GM12878 (cell line): ENCODE measurements at regions not wholly inside any gene's neighbourhood (a gene's known extent, or its start where the extent isn't known, plus 50 kb on each side); places are given as distances from the start of the nearest gene placed in this dataset.

ENCODE experiments used
- ATAC-seq: fragments of 200-7000 bp; cut with Tn5 transposase; 3 replicates; pipeline ENCODE4 v1.9.1; 2020; ENCODE audit warnings: mild to moderate bottlenecking, moderate library complexity
- BruUV-seq: library from RNA; stranded (reverse); fragments of 400-500 nt; replicated peaks from 2 replicates; lab custom pipeline; 2021; lab: Mats Ljungman, UMichigan
- CTCF ChIA-PET: fragments of 300-600 bp; sonication (Branson Sonifier 250); formaldehyde crosslinking; extraction: SDS; loops from one replicate; lab custom pipeline; 2021; ENCODE audit warnings: inconsistent platforms; lab: Yijun Ruan, JAX
- POLR2A ChIA-PET: fragments of 350-600 bp; formaldehyde crosslinking; extraction: SDS; loops from one replicate; lab custom pipeline; 2021; ENCODE audit warnings: inconsistent platforms; lab: Charles Lee
- RAD21 ChIA-PET: fragments of 300-600 bp; sonication (Branson Sonifier 250); formaldehyde crosslinking; loops from one replicate; lab custom pipeline; 2023; ENCODE audit warnings: antibody characterized with exemption; ENCODE audit not compliant: unreplicated experiment; lab: Charles Lee
- SMC1A ChIA-PET: fragments of 300-600 bp; sonication (Branson Sonifier 250); formaldehyde crosslinking; loops from one replicate; lab custom pipeline; 2023; ENCODE audit not compliant: unreplicated experiment, uncharacterized antibody; lab: Charles Lee
- DNase-seq: peaks from one replicate; pipeline ENCODE4 v3.0.0-alpha.2; 2011; ENCODE audit warnings: low read depth, low spot score
- FAIRE-seq: peaks from 3 replicates; lab custom pipeline; 2011; peaks lifted over from hg19 to GRCh38; lab: Jason Lieb, UNC
- H2AFZ ChIP-seq: 2 replicates; pipeline ENCODE4 v1.6.0; 2011; ENCODE audit warnings: low read depth, low read length, control low read depth; ENCODE audit not compliant: control insufficient read depth
- H3K27ac ChIP-seq: 2 replicates; pipeline ENCODE4 v1.5.1; 2011; ENCODE audit warnings: control low read depth; ENCODE audit not compliant: control insufficient read depth, insufficient read depth
- H3K27me3 ChIP-seq, 2 experiments: replicated peaks in 1 of 2; 2 replicates each; pipeline versions ENCODE4 v1.6.0 to v1.6.1; 2011; ENCODE audit warnings: low read length in 1 of 2; ENCODE audit not compliant: control insufficient read depth in 2 of 2, insufficient read depth in 2 of 2
- H3K36me3 ChIP-seq, 2 experiments: 2 replicates each; pipeline ENCODE4 v1.5.1; 2011; ENCODE audit warnings: low read length in 1 of 2; ENCODE audit not compliant: control insufficient read depth in 2 of 2, insufficient read depth in 2 of 2
- H3K4me1 ChIP-seq: 2 replicates; pipeline ENCODE4 v1.6.1; 2011; ENCODE audit warnings: mild to moderate bottlenecking, low read length, moderate library complexity, mixed read lengths; ENCODE audit not compliant: control insufficient read depth, insufficient read depth
- H3K4me2 ChIP-seq: 2 replicates; pipeline ENCODE4 v1.6.0; 2011; ENCODE audit warnings: control low read depth; ENCODE audit not compliant: control insufficient read depth, insufficient read depth
- H3K4me3 ChIP-seq: fragments of 200-600 bp; sonication (generic); 2 replicates; pipeline ENCODE4 v1.5.1; 2016
- H3K79me2 ChIP-seq: 2 replicates; pipeline ENCODE4 v1.6.0; 2011; ENCODE audit warnings: low read length; ENCODE audit not compliant: control insufficient read depth, insufficient read depth
- H3K9ac ChIP-seq: 2 replicates; pipeline ENCODE4 v1.8.0; 2011; ENCODE audit warnings: low read length, control low read depth, mixed read lengths; ENCODE audit not compliant: control insufficient read depth, insufficient read depth
- H3K9me3 ChIP-seq: replicated peaks from 3 replicates; pipeline ENCODE4 v1.5.1; 2011; ENCODE audit warnings: mild to moderate bottlenecking, low read length; ENCODE audit not compliant: control insufficient read depth, insufficient read depth
- H4K20me1 ChIP-seq: 2 replicates; pipeline ENCODE4 v1.6.0; 2011; ENCODE audit not compliant: control insufficient read depth, insufficient read depth
- ATF2 ChIP-seq: IDR thresholded peaks from 2 replicates; pipeline ENCODE4 v1.6.1; 2012; ENCODE audit warnings: low read length, inconsistent platforms
- BCL11A ChIP-seq: IDR thresholded peaks from 2 replicates; pipeline ENCODE4 v1.6.1; 2011; ENCODE audit warnings: low read depth, low read length
- BHLHE40 ChIP-seq, 2 experiments: fragments of 450-650 bp in 1 of 2; IDR thresholded peaks; 2 replicates each; pipeline ENCODE4 v1.6.1; 2011 to 2017; ENCODE audit warnings: low read depth in 2 of 2, borderline replicate concordance in 1 of 2, improper control_type of control experiment in 1 of 2, low read length in 1 of 2, mild to moderate bottlenecking in 1 of 2
- CTCF ChIP-seq, 3 experiments: IDR thresholded peaks in 2 of 3; conservative IDR thresholded peaks in 1 of 3; 2 replicates each; pipeline ENCODE4 v1.5.1; 2011; ENCODE audit warnings: low read depth in 3 of 3, low read length in 3 of 3, mild to moderate bottlenecking in 3 of 3, control low read depth in 2 of 3, moderate library complexity in 2 of 3, inconsistent platforms in 1 of 3, mixed read lengths in 1 of 3; ENCODE audit not compliant: control insufficient read depth in 2 of 3, insufficient read depth in 1 of 3; ENCODE audit errors: extremely low read depth in 1 of 3
- EZH2 ChIP-seq: IDR thresholded peaks from 2 replicates; pipeline ENCODE4 v1.6.1; 2012; ENCODE audit warnings: low read depth, mild to moderate bottlenecking, control low read depth, inconsistent platforms, low read length, borderline replicate concordance; ENCODE audit not compliant: control insufficient read depth
- FOXK2 ChIP-seq: fragments of 450-650 bp; IDR thresholded peaks from 2 replicates; pipeline ENCODE4 v1.6.1; 2017; ENCODE audit warnings: mild to moderate bottlenecking, moderate library complexity
- GABPA ChIP-seq: IDR thresholded peaks from 2 replicates; pipeline ENCODE4 v1.6.1; 2014; ENCODE audit warnings: antibody characterized with exemption, low read depth, mild to moderate bottlenecking, inconsistent platforms
- MEF2A ChIP-seq: IDR thresholded peaks from 2 replicates; pipeline ENCODE4 v1.6.1; 2011; ENCODE audit warnings: low read depth, mild to moderate bottlenecking, low read length, moderate library complexity; ENCODE audit not compliant: insufficient read depth
- NFXL1 ChIP-seq: fragments of 450-650 bp; IDR thresholded peaks from 2 replicates; pipeline ENCODE4 v1.6.1; 2017; ENCODE audit warnings: antibody characterized with exemption, mild to moderate bottlenecking, borderline replicate concordance
- NRF1 ChIP-seq: conservative IDR thresholded peaks from 2 replicates; pipeline ENCODE4 v1.6.1; 2011; ENCODE audit warnings: mild to moderate bottlenecking, low read depth, low read length, improper control_type of control experiment
- SREBF2 ChIP-seq: IDR thresholded peaks from 2 replicates; pipeline ENCODE4 v1.6.1; 2012; ENCODE audit warnings: mild to moderate bottlenecking, low read length
- TARDBP ChIP-seq: IDR thresholded peaks from 2 replicates; pipeline ENCODE4 v1.6.1; 2016; ENCODE audit warnings: borderline replicate concordance
- YBX1 ChIP-seq: fragments of 450-650 bp; IDR thresholded peaks from 2 replicates; pipeline ENCODE4 v1.6.1; 2016; ENCODE audit warnings: antibody characterized with exemption
- ZBTB4 ChIP-seq: fragments of 450-650 bp; formaldehyde crosslinking; IDR thresholded peaks from 2 replicates; pipeline ENCODE4 v1.4.0; 2022; ENCODE audit warnings: mild to moderate bottlenecking, moderate library complexity
- ZNF384 ChIP-seq: IDR thresholded peaks from 2 replicates; pipeline ENCODE4 v1.6.1; 2012; ENCODE audit warnings: low read depth, mild to moderate bottlenecking, low read length, improper control_type of control experiment, borderline replicate concordance
- WGBS: methylation state at CpG from one replicate; pipeline ENCODE4 v1.1.6; 2016; ENCODE audit warnings: low lambda C conversion rate; ENCODE audit not compliant: insufficient replicate concordance, insufficient coverage; ENCODE audit errors: missing lambda C conversion rate; 5-methylcytosine and 5-hydroxymethylcytosine counted together
- in situ Hi-C: fragments of 300-500 bp; cut with MboI; formaldehyde crosslinking; loops from 9 replicates; pipeline ENCODE4 v1.14.3; 2018; ENCODE audit warnings: mixed read lengths
- intact Hi-C: fragments of 100-400 bp; cut with micrococcal nuclease; formaldehyde crosslinking; loops from one replicate; pipeline ENCODE4 v1.14.2; 2022; ENCODE audit not compliant: unreplicated experiment

- Histone ChIP-seq H3K9me3 (no peaks in the 10 kb centered on the region), H2AFZ (no peak overlapping the region), H3K4me3 (no peak overlapping the region), H3K27me3 (no peaks in the 10 kb centered on the region; a peak in 1 of 4 replicates), H3K27ac (no peak overlapping the region), H4K20me1 (no peaks in the 10 kb centered on the region), H3K4me2 (no peak overlapping the region), H3K79me2 (no peaks in the 10 kb centered on the region), H3K36me3 (no peaks in the 10 kb centered on the region), H3K4me1 (no peaks in the 10 kb centered on the region), H3K9ac (no peak overlapping the region)
- in situ Hi-C loops (no loop called here), intact Hi-C loops (no loop called here)
- TF ChIP-seq EZH2: no peak
- no peak for TF ChIP-seq ZBTB4 (CRISPR knock-in tag)
- TF ChIP-seq NRF1: no peak
- TF ChIP-seq SREBF2: no peak
- TF ChIP-seq BCL11A: no peak
- no peak for TF ChIP-seq FOXK2
- no peak for TF ChIP-seq GABPA
- TF ChIP-seq BHLHE40 (IDR thresholded peaks at IDR 0.05; ENCODE audit: borderline replicate concordance in 1 of 2, low read depth in 2 of 2, low read length in 1 of 2): no peak
- no peak for TF ChIP-seq ZNF384
- no peak for TF ChIP-seq MEF2A
- no peak for TF ChIP-seq ATF2
- TF ChIP-seq NFXL1: no peak
- no peak for TF ChIP-seq TARDBP
- TF ChIP-seq YBX1: no peak
- TF ChIP-seq CTCF (IDR thresholded peaks at IDR 0.05 in 2 of 3, conservative IDR thresholded peaks at IDR 0.05 in 1 of 3; ENCODE audit: control insufficient read depth in 2 of 3, extremely low read depth in 1 of 3, insufficient read depth in 1 of 3, low read depth in 3 of 3, low read length in 3 of 3): no peak
- WGBS: 30% methylated on average over 2 of the region's 2 CpGs
- ChIA-PET RAD21 (no interaction called here), POLR2A (no interaction called here), SMC1A (no interaction called here), CTCF (no interaction called here)
- BruUV-seq: no TSS peak
- DNase-seq: no peak
- FAIRE-seq: no peak
- ATAC-seq: no peak
Measured at GRCh38 chr11:15493066-15493465, 378.3 kb downstream of the INSC start.
